A673 (cell line): ENCODE measurements at regions not wholly inside any gene's neighbourhood (a gene's known extent, or its start where the extent isn't known, plus 50 kb on each side); places are given as distances from the start of the nearest gene placed in this dataset.

ENCODE experiments used
- EZH2 ChIP-seq: fragments of 200-600 bp; sonication (generic); IDR thresholded peaks from 2 replicates; pipeline ENCODE4 v1.6.1; 2017; ENCODE audit warnings: borderline replicate concordance, low read depth, mild to moderate bottlenecking, mixed read lengths, antibody characterized with exemption, low read length; ENCODE audit not compliant: poor library complexity, severe bottlenecking
- TF ChIP-seq, protein P1 (sequence below): fragments of 300-800, 200-600 bp; sonication (generic); conservative IDR thresholded peaks from 2 replicates; pipeline ENCODE4 v1.5.1; 2017; ENCODE audit warnings: low read depth, mild to moderate bottlenecking, antibody characterized with exemption, low read length, moderate library complexity, mixed read lengths

DNA sequence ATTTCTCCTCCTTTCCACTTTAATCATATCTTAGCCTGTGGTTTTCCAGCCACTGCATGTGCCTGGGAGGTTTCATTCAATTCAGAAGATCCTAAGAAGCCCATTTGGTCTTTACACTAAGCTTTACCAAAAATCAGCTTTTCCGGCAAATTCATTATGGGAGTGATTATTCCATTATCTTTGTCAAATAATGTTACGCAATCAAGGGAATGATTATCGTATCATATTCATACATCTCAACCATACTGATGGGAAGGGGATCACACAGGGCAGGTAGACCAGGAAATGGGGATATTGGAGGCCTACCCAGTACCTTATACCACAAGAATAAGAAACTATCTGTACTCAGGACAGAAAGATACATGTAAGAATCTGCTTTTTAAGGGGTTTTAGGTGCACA lies 440.5 kb downstream of the GPATCH2 start:
- TF ChIP-seq, protein P1, sequence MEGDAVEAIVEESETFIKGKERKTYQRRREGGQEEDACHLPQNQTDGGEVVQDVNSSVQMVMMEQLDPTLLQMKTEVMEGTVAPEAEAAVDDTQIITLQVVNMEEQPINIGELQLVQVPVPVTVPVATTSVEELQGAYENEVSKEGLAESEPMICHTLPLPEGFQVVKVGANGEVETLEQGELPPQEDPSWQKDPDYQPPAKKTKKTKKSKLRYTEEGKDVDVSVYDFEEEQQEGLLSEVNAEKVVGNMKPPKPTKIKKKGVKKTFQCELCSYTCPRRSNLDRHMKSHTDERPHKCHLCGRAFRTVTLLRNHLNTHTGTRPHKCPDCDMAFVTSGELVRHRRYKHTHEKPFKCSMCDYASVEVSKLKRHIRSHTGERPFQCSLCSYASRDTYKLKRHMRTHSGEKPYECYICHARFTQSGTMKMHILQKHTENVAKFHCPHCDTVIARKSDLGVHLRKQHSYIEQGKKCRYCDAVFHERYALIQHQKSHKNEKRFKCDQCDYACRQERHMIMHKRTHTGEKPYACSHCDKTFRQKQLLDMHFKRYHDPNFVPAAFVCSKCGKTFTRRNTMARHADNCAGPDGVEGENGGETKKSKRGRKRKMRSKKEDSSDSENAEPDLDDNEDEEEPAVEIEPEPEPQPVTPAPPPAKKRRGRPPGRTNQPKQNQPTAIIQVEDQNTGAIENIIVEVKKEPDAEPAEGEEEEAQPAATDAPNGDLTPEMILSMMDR, result no peak
- TF ChIP-seq EZH2, result no peak
